Mesendoderm (in vitro differentiated cells): ENCODE measurements at regions not wholly inside any gene's neighbourhood (a gene's known extent, or its start where the extent isn't known, plus 50 kb on each side); places are given as distances from the start of the nearest gene placed in this dataset.

ENCODE experiments used
- DNase-seq: peaks from one replicate; pipeline ENCODE4 v3.0.0; 2013
- H2AK5ac ChIP-seq: 2 replicates; pipeline ENCODE4 v1.6.1; 2013; ENCODE audit warnings: low read length, inconsistent platforms
- H2BK120ac ChIP-seq: 2 replicates; pipeline ENCODE4 v1.6.1; 2013; ENCODE audit warnings: low read depth, mild to moderate bottlenecking, low read length, moderate library complexity, mixed read lengths
- H2BK15ac ChIP-seq: replicated peaks from 2 replicates; pipeline ENCODE4 v1.6.1; 2013; ENCODE audit warnings: low read depth, mild to moderate bottlenecking, moderate library complexity
- H2BK5ac ChIP-seq: 2 replicates; pipeline ENCODE4 v1.6.1; 2013; ENCODE audit warnings: low read length, inconsistent platforms
- H3K18ac ChIP-seq: 2 replicates; pipeline ENCODE4 v1.6.1; 2013; ENCODE audit warnings: mild to moderate bottlenecking, low read length, mixed read lengths
- H3K23ac ChIP-seq: one replicate; pipeline ENCODE4 v1.6.1; 2013; ENCODE audit warnings: low read length
- H3K27ac ChIP-seq: 2 replicates; pipeline ENCODE4 v1.5.1; 2013; ENCODE audit warnings: low read depth, mild to moderate bottlenecking, inconsistent platforms, low read length, moderate library complexity
- H3K27me3 ChIP-seq: 2 replicates; pipeline ENCODE4 v1.6.1; 2013; ENCODE audit warnings: low read length, control low read depth, mild to moderate bottlenecking, inconsistent platforms; ENCODE audit not compliant: insufficient read depth, poor library complexity
- H3K36me3 ChIP-seq: 2 replicates; pipeline ENCODE4 v1.6.1; 2013; ENCODE audit warnings: low read length, inconsistent platforms; ENCODE audit not compliant: control insufficient read depth, insufficient read depth
- H3K4ac ChIP-seq: one replicate; pipeline ENCODE4 v1.6.1; 2013; ENCODE audit warnings: low read depth, mild to moderate bottlenecking, low read length, moderate library complexity
- H3K4me1 ChIP-seq: 2 replicates; pipeline ENCODE4 v1.6.1; 2013; ENCODE audit warnings: low read depth, low read length, inconsistent platforms; ENCODE audit not compliant: control insufficient read depth
- H3K4me2 ChIP-seq: 2 replicates; pipeline ENCODE4 v1.6.1; 2013; ENCODE audit warnings: low read length
- H3K4me3 ChIP-seq: 2 replicates; pipeline ENCODE4 v1.5.1; 2013; ENCODE audit warnings: mild to moderate bottlenecking, low read length
- H3K56ac ChIP-seq: one replicate; pipeline ENCODE4 v1.6.1; 2013; ENCODE audit warnings: low read length
- H3K79me1 ChIP-seq: 2 replicates; pipeline ENCODE4 v1.6.1; 2013; ENCODE audit warnings: low read length, inconsistent platforms
- H3K79me2 ChIP-seq: 2 replicates; pipeline ENCODE4 v1.6.1; 2013; ENCODE audit warnings: mild to moderate bottlenecking, low read length; ENCODE audit not compliant: control insufficient read depth, insufficient read depth
- H3K9ac ChIP-seq: 2 replicates; pipeline ENCODE4 v1.6.1; 2013; ENCODE audit warnings: low read length, inconsistent platforms
- H4K5ac ChIP-seq: one replicate; pipeline ENCODE4 v1.6.1; 2013; ENCODE audit warnings: low read length
- H4K8ac ChIP-seq: one replicate; pipeline ENCODE4 v1.6.1; 2013; ENCODE audit warnings: low read depth, mild to moderate bottlenecking, control low read depth, low read length, moderate library complexity
- WGBS: extraction: QIAGEN DNeasy Blood & Tissue Kit; methylation state at CpG from one replicate; pipeline ENCODE4 v1.1.7; 2013; ENCODE audit warnings: low lambda C conversion rate, missing lambda C conversion rate; ENCODE audit not compliant: insufficient coverage; ENCODE audit errors: extremely low coverage; 5-methylcytosine and 5-hydroxymethylcytosine counted together

DNA sequence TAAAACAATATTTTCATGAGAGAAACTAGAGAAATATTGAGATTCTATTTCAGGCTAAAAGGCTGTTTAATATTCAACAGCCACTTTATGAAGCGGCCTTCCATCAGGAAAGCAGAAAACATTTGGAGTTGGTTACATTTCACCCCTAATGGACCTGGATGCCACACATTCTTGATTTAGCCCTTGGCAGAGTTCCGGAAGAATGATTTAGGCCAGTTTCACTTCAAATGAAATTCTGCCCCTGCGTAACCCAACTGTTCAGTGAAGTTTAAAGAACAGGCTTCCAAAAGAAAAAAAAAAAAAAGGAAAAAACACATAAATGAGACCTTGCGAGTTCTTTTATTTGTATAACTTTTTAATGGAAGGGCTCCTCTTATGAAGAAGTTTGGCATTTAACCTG, 239.2 kb upstream of the AKR1E2 start:
- H3K56ac ChIP-seq = no peak overlapping the region
- H4K8ac ChIP-seq = no peak overlapping the region
- H3K27ac ChIP-seq = no peak overlapping the region
- H3K4me2 ChIP-seq = no peak overlapping the region
- H3K36me3 ChIP-seq = no peaks in the 10 kb centered on the region
- H3K4ac ChIP-seq = no peak overlapping the region
- no peak overlapping the region for H2BK5ac ChIP-seq
- H3K4me3 ChIP-seq = no peak overlapping the region
- H2AK5ac ChIP-seq = no peak overlapping the region
- no peaks in the 10 kb centered on the region for H3K79me1 ChIP-seq
- H3K27me3 ChIP-seq = no peaks in the 10 kb centered on the region
- H3K9ac ChIP-seq = no peak overlapping the region
- no peaks in the 10 kb centered on the region for H3K79me2 ChIP-seq
- H3K4me1 ChIP-seq = no peaks in the 10 kb centered on the region
- no peak overlapping the region for H2BK15ac ChIP-seq
- H3K18ac ChIP-seq = no peak overlapping the region
- H3K23ac ChIP-seq = no peak overlapping the region
- H2BK120ac ChIP-seq = no peak overlapping the region
- WGBS = no CpG with 5 or more reads among the region's 4 CpGs
- no peak for DNase-seq
- no peak overlapping the region for H4K5ac ChIP-seq

DNA sequence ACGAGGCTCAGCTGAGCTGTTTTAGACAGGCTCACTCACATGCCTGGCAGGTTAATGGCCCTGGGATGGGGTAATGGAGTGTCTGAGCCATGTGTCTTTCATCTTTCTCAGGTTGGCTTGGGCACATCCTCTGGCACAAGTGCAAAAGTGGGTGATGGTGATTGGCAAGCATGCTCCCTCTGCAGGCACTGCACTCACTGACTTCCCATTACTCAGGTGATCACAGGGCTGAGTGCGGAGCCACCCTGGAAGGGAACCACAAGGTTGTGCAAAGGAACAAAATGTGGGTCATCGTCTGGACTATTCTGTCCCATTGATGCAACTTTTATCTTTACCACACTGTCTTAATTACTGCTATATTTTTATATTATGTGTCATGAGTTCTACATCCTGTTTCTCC, 244.1 kb upstream of the AKR1E2 start:
- H3K27ac ChIP-seq = no peak overlapping the region
- H3K4ac ChIP-seq = no peak overlapping the region
- no peak overlapping the region for H3K23ac ChIP-seq
- H2AK5ac ChIP-seq = no peak overlapping the region
- H3K79me2 ChIP-seq = no peaks in the 10 kb centered on the region
- H3K4me1 ChIP-seq = no peaks in the 10 kb centered on the region
- H4K8ac ChIP-seq = no peak overlapping the region
- no peak overlapping the region for H3K56ac ChIP-seq
- no peak overlapping the region for H4K5ac ChIP-seq
- H2BK15ac ChIP-seq = no peak overlapping the region
- no peak for DNase-seq
- no CpG with 5 or more reads among the region's 3 CpGs for WGBS
- no peaks in the 10 kb centered on the region for H3K36me3 ChIP-seq
- H3K9ac ChIP-seq = no peak overlapping the region
- H3K4me3 ChIP-seq = no peak overlapping the region
- no peaks in the 10 kb centered on the region for H3K79me1 ChIP-seq
- H2BK120ac ChIP-seq = no peak overlapping the region
- H3K27me3 ChIP-seq = no peaks in the 10 kb centered on the region
- no peak overlapping the region for H3K4me2 ChIP-seq
- H3K18ac ChIP-seq = no peak overlapping the region
- H2BK5ac ChIP-seq = no peak overlapping the region

DNA sequence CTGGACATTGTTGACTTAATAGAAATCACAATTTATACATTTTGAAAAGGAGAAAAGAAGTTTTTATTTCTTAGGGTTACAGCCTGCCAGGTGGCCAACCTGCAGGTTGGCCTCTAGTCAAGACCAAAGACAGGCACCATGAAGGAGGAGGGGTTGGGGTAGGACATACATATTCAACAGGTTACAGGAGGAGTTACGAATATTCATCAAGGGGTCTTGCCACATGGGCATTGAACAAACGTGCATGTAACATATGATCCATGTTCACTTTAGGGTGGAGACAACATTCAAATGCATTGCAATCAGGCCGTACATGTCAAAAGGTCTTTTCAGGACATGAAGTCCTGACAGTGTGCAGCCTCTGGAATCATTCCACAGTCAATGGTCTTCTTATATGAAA, 246.2 kb upstream of the AKR1E2 start:
- H3K36me3 ChIP-seq = no peaks in the 10 kb centered on the region
- no peak overlapping the region for H3K4me2 ChIP-seq
- no peak overlapping the region for H3K4ac ChIP-seq
- no peak overlapping the region for H3K56ac ChIP-seq
- H2BK120ac ChIP-seq = no peak overlapping the region
- no peak overlapping the region for H3K27ac ChIP-seq
- no peak overlapping the region for H3K23ac ChIP-seq
- DNase-seq = no peak
- no peaks in the 10 kb centered on the region for H3K79me2 ChIP-seq
- no peak overlapping the region for H3K18ac ChIP-seq
- no peak overlapping the region for H2BK15ac ChIP-seq
- no CpG with 5 or more reads among the region's 3 CpGs for WGBS
- H3K27me3 ChIP-seq = no peaks in the 10 kb centered on the region
- H4K5ac ChIP-seq = no peak overlapping the region
- no peaks in the 10 kb centered on the region for H3K79me1 ChIP-seq
- no peak overlapping the region for H2AK5ac ChIP-seq
- no peak overlapping the region for H2BK5ac ChIP-seq
- no peak overlapping the region for H3K4me3 ChIP-seq
- H3K4me1 ChIP-seq = no peaks in the 10 kb centered on the region
- no peak overlapping the region for H3K9ac ChIP-seq
- no peak overlapping the region for H4K8ac ChIP-seq

GRCh38 chr10:4576206-4576605, 249.8 kb upstream of the AKR1E2 start:
- Histone ChIP-seq H3K4me1 (no peaks in the 10 kb centered on the region), H3K27ac (no peak overlapping the region), H3K4ac (no peak overlapping the region), H4K8ac (no peak overlapping the region), H3K4me3 (no peak overlapping the region), H2BK5ac (no peak overlapping the region), H2BK120ac (no peak overlapping the region), H2BK15ac (no peak overlapping the region), H3K9ac (no peak overlapping the region), H3K23ac (no peak overlapping the region), H3K36me3 (no peaks in the 10 kb centered on the region), H2AK5ac (no peak overlapping the region), H3K79me1 (no peaks in the 10 kb centered on the region), H3K27me3 (no peaks in the 10 kb centered on the region), H3K79me2 (no peaks in the 10 kb centered on the region), H3K56ac (no peak overlapping the region), H4K5ac (no peak overlapping the region), H3K4me2 (no peak overlapping the region), H3K18ac (no peak overlapping the region)
- no CpG with 5 or more reads among the region's 3 CpGs for WGBS
- DNase-seq = no peak

DNA sequence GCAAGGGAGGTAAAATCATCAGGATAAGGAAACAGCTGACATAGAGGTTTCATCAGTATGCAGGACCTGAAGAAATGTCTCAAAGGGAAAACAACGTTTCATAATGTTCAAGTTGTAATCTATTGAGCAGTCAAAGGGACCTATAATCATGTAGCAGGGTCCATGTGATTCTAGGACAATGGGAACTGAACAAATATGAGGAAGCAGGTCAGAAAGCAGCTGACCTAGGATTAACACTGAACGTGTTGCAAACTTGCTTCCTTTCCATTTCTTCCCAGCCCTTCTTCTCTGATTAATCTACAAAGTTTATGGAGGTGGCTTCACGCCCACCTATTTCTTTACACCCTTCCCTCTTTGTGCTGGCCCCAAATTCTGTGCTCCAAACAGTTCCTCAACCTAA, 256.9 kb upstream of the AKR1E2 start:
- Histone ChIP-seq H3K18ac (no peak overlapping the region), H3K79me2 (no peaks in the 10 kb centered on the region), H3K4me1 (no peaks in the 10 kb centered on the region), H2BK15ac (no peak overlapping the region), H3K23ac (no peak overlapping the region), H2BK120ac (no peak overlapping the region), H3K9ac (no peak overlapping the region), H4K5ac (no peak overlapping the region), H4K8ac (no peak overlapping the region), H2AK5ac (no peak overlapping the region), H3K27ac (no peak overlapping the region), H3K4ac (no peak overlapping the region), H3K4me3 (no peak overlapping the region), H3K36me3 (no peaks in the 10 kb centered on the region), H3K27me3 (no peaks in the 10 kb centered on the region), H3K56ac (no peak overlapping the region), H2BK5ac (no peak overlapping the region), H3K79me1 (no peaks in the 10 kb centered on the region), H3K4me2 (no peak overlapping the region)
- no CpG with 5 or more reads among the region's 3 CpGs for WGBS
- no peak for DNase-seq

GRCh38 chr10:4568731-4569130, 257.3 kb upstream of the AKR1E2 start:
- Histone ChIP-seq H3K4ac (no peak overlapping the region), H3K9ac (no peak overlapping the region), H2BK15ac (no peak overlapping the region), H4K8ac (no peak overlapping the region), H3K36me3 (no peaks in the 10 kb centered on the region), H3K27ac (no peak overlapping the region), H2AK5ac (no peak overlapping the region), H3K4me1 (no peaks in the 10 kb centered on the region), H3K4me2 (no peak overlapping the region), H2BK120ac (no peak overlapping the region), H3K18ac (no peak overlapping the region), H3K79me1 (no peaks in the 10 kb centered on the region), H3K79me2 (no peaks in the 10 kb centered on the region), H3K56ac (no peak overlapping the region), H2BK5ac (no peak overlapping the region), H3K23ac (no peak overlapping the region), H3K27me3 (no peaks in the 10 kb centered on the region), H3K4me3 (no peak overlapping the region), H4K5ac (no peak overlapping the region)
- WGBS = no CpG with 5 or more reads among the region's 4 CpGs
- DNase-seq = no peak
